COR-L47 (cell line): ENCODE measurements at regions not wholly inside any gene's neighbourhood (a gene's known extent, or its start where the extent isn't known, plus 50 kb on each side); places are given as distances from the start of the nearest gene placed in this dataset.

Experiments
- DNase-seq: peaks from one replicate; lab custom pipeline; 2025; lab: John Stamatoyannopoulos, UW

DNA sequence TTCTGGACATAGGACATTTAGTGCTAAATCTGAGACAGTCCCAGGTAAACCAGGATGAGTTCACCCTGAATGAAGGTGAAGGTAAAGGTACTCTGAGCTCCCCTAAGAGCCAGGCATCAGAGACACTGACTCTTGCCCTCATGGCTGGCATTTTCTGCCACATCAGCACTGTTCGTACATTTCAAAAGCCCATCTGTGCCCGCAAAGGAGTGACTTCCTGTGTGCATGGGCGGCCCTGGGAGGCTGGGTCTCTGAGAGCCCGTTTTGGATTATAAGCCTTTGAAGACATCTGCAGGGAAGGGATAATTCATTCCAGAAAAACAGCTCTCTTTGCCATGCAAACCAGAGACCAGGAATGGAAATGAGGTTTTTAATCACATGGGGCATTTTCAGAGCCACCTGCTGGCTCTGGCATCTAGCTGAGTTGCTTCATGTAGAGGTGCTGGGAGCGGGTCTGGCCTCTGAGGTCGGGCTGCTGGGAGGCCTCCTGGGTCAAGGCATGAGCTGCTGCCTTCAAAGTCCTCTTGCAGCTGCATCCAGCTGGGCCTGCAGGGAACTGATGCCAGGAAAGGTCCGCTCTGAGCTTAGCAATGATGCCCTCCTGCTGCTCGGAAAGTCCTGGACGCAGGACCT lies 348.3 kb downstream of the DHX35 start:
- DNase-seq: no peak

DNA sequence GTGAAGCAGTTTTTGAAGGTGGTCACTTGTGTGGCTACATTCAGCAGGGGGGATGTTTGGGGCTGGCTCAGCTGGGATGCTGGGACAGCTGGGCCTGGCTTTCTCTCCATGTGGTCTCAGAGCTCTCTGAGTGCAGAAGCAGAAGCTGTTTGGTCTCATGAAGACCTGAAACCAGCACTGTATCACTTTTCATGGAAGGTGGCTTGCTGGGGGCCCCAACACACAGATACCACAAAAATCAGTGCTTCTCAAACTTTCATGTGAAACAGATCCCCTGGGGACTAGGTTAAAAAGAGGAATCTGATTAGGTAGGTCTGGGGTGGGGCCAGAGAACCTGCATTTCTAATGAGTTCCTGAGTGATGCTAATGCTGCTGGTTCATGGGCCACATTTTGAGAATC lies 347.3 kb downstream of the DHX35 start:
- no peak for DNase-seq

DNA sequence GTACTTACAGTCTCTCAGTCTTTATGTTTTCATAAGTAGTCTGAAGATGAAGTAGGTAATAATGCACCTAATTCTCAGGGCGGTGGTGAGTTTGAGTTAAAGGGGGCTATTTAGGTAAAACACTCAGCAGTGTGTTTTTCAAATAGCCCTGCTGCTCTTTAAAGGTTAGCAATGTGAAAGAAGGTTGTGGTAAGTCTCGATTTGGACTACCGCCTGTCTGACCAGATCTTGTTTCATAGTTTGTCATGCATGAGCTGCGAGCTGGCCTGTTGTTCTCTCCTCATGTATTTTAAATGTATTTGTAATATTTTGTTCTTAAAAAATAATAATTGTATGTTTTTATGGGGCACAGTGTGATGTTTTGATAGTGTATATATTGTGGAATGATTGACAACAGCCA lies 340.2 kb downstream of the DHX35 start:
- DNase-seq: no peak

DNA sequence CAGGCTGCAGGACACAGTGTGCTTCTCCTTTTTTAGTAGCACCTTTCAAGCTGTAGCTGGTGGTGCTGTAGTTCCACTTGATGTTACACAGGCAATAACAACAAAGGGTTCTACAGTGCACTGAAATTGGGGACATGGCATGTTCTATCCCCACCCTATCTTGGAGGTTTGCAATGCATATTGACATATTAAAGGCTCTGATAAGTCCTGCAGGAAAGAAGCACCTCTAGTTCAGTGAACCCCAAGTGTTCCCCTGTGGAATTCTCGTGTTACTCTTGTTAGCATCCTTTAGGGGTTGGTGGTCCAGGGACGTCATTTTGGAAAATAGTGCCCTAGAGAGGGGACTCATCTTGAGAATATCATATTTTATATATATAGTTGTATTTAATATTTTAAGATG lies 337.6 kb downstream of the DHX35 start:
- DNase-seq: no peak

DNA sequence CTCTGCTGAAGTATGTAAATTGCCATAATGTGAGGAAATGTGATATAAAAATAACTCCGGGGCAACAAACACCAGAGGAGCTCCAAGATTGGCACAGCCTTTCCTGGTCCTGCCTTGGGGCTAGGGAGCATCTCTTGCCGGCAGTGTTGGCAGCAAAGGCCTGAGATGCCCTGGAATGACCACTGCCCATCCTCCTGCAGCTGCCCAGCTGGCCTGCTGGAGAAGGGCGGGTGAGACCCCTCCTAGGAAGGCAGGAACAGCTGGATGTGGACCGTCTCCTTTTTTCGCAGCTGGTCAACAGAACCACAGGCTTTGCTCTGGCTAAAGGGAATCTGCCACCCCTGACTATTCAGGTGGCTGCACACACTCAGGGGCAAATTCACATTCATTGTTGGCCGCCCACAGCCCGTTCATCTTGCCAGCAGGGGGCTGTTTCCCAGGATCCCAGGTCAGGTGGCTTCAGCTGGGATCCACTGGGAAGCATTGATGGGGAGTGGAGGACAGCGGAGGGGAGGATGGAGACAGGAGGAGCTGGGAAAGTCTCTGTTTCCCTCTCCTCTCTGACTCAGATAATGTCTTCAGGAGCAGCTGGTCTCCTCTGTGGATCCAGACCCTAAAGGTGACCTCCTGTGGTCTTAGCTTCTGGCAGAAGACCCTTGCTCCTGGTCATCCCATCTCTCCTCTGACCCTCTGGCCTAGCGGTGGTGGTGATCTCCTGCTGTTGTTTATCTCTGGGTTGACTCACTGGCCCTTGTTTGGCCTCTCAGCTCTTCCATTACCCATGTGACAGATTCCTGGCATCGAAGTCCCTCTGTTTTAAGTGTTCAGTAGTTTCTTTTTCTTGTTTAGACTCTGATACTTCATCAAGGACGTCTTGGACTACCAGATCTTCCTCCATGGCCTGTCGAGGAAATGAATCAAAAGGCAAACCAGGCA lies 336.7 kb downstream of the DHX35 start:
- DNase-seq: no peak

DNA sequence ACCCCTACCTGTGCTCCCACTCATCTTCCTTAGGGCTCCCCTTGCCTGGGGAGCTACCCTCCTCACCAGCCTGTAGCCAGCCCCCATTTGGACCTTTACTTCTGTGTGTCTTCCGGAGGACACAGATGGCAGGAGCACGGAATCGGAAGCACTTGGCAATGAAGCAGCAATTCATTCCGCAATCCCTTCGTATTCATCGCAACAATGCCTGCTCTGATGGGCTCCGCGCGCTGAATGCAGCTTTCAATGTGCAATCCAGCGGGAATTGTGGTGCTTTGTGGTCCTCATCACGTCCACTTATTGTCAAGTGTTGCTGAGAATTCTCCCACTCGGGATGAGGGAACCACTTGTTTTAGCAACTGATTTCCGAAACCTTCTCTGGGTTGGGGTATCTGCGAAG lies 336.0 kb downstream of the DHX35 start:
- no peak for DNase-seq

DNA sequence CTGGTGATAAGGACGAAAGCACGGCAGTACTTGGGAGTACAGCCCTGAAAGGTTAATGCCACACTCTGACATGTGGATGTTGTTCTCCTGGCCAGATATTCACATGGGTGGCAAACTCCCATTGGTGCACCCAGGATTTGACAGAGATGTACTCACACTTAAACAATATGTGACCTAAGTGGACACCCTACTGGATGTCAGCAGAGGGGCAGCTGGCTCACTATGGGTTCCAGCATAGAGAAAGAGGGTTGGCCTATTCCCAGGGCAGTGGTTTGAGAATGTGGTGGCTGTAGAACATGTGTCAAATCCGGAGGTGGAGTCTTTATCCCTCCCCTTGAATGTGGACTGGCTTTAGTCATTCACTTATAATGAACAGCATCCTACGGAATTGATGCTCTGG lies 333.2 kb downstream of the DHX35 start:
- no peak for DNase-seq

DNA sequence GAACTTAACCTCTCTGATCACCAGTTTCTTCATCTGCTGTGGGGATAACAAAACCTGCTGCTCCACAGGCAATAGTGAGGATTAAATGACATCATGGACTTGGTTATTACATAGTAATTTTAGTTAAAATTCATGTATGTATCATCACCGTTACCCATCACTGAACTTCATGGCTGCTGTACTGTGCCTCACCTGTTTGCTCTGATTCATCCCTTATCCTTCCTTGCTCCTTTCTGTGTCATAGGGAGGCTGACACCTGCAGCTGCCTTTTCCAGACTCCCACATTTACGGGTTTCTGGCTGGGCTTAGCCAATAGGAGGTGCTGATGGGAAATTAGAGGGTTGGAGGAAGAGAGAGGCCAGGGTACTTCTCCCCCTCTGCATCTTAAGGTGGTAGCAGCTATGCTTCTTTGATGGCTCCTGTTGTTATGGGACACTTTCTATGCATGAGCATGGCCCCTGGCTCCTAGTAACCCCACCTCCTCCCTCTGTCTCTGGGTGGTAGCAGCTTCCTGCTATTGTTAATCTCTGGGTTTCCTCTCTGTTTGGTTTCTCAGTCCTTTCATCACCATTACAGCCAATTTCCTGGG lies 332.1 kb downstream of the DHX35 start:
- DNase-seq: no peak

DNA sequence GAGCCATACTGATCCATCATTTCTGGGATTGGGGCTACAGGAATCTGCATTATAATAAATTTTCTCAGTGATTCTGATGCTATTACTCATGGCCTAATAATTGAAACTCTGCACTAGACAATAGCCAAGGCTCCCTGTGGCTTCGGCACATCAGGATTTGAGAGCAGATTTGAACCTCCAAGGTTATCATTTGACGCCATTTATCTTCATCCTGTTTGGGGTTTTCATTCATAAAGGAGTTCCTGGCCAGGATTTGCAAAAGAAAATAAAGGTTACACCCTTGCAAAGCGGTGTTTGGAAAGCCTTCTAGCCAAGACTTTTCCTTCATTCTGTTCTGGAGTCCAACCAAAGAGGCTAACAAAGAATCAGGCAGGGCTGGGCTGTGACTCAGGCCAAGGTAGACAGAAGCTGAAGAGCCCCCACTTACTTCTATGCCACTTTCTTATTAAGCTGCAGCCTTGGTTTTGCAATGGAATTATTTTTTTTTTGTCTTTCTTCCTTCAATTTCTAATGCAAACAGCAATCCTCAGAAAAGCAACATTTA lies 330.1 kb downstream of the DHX35 start:
- DNase-seq: no peak

DNA sequence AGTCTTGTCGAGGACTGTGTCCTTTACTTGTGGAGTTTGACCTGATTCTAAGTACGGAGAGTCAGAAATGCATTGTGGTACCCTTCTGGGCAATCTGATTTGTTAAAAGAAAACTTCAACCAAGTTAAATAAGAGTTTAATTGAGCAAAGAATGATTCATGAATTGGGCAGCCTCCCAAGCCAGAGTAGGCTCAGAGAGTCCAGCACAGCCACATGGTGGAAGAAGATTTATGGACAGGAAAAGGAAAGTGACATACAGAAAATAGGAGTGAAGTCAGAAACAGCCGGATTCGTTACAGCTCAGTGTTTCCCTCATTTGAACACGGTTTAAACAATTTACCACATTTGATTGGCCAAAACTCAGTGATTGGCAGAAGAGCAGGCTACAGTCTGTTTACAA lies 329.2 kb downstream of the DHX35 start:
- no peak for DNase-seq

DNA sequence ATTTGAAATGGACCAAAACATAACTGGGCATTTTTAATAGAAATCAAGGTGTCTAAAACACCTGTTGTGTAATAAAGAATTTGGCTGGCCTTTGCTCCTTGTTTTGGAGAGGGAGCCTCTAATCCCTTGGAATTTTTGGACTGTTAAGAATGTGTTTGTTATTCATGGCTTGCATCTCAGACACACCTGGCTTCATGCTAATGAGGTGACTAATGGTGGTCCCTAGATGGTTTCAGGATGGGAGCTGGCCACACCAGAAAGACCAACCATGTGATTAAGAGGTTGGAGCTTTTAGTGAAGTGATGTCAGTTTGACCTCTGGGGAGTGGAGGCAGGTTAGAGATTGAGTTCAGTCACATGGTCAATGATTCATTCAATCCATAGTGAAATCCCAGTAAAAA lies 328.4 kb downstream of the DHX35 start:
- no peak for DNase-seq

DNA sequence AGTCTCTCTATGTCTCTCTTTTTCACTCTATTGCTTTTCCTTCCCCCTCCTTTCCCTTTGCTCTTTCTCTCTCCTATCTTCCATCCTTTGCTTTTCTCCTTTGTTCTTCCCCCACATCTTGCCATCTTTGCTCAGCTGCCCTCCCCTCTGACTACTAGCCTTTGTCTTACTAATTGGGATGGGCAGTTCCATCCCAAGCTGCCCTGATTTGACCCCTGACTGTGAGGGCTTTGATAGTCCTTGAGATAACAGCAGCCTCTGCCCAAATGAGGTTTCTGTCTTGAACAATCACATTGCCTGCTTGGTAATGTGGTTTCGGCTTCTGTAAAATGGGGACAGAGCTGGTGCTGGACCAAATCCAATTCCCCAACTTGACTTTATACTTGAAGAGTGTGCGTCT lies 327.7 kb downstream of the DHX35 start:
- DNase-seq: no peak

DNA sequence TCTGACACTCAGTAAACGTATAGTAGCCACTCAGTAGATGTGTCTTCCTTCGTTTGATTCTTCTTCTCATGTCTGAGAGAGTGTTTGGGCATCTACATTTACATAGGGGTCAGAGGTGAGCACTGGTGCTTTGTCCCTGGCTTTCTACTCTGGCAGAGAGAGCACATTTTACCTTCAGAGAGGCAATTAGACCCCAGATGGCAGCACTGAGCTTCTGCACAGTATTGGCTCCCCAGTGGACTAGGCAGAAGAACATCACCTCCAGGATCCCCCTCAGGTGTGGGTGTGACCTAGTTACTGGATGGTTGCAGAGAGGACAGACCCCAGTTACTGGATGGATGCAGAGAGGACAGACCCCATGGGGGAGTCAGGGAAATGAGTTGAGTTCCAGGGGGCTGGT lies 327.2 kb downstream of the DHX35 start:
- DNase-seq: no peak

DNA sequence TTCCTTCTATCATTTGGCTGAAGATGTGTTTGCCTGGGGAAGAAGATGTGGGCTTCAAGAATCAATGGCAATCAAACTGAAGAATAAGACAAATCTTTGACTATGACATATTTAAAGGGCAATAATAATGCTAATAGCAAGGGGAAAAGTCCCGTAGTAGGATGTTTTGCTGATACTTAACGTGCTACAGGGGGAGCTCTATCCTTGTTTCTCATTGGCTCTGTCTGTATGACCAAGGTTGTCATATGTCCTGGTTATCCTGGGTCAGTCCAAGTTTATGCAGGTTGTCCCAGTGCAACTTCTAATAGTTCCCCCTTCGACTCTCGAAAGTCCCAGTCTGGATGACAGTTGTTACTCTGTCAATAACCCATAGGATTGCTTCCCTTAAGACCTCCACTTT lies 321.3 kb downstream of the DHX35 start:
- DNase-seq: no peak

DNA sequence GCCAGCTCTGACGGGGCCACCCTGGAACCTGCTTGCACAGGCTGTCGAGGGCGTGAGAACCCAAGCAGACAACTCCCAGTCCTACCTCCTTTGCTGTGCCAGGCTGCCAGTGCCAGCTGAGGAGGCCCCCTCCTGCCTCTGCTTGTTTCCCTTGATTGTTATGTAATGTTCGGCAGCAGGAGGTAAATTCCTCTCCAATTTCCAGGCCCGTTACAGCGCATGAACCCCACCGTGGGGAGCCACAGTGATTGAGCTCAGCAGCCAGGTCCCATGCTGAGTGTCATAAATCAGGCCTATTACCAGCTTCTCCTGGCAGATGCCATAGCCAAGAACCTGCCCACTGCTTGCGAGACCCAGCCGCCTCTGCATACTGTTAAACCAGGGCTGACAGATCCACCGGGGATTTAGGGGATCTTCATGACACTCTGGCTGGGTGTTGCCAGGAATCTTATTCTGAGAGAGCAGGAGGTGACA lies 320.5 kb downstream of the DHX35 start:
- DNase-seq: peak; percentile 77

DNA sequence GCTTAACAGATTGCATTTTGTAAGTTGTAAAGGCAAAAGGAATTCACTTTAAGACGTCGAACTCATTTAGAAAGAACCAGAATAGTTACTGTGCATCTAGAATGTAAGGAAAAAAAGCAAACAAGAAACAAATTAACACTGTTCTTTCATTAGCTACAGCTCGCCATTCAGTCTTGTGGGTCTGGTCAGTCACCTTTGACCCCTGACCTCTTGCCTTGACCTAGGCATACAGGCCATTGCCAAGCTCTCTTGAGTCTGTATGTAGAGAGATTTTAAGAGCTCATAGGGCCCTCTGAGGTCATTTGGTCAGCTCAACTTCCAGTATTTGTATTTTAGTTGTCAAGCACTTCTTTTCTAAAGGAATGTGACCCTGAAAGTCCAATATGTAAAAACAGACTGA lies 318.7 kb downstream of the DHX35 start:
- DNase-seq: no peak

DNA sequence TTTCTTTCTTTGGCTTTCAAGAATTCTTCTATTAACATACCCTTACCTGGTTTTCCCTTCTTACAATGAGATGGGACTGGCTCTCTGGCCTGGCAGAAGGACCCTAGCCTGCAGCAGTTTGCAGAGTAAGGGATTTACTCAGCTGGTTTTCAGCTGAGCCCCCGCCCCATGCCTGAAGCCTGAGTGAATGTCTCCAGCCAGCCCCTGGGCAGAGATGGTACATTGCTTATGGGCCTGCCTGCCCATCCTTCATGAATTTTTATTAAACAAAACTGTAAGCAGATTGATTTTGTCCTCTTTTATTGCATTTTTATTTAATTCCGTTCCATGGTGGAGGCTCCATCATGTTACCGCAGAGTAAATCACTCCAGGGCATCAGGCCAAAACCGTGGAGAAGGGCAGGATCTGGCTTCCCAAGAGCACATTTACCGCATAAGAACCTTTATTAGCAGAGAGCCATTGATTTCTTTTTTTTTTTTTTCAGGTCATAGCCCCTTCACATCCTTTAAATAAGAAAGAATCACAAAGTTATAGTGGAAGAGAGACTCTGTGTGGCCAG lies 316.2 kb downstream of the DHX35 start:
- DNase-seq: no peak

DNA sequence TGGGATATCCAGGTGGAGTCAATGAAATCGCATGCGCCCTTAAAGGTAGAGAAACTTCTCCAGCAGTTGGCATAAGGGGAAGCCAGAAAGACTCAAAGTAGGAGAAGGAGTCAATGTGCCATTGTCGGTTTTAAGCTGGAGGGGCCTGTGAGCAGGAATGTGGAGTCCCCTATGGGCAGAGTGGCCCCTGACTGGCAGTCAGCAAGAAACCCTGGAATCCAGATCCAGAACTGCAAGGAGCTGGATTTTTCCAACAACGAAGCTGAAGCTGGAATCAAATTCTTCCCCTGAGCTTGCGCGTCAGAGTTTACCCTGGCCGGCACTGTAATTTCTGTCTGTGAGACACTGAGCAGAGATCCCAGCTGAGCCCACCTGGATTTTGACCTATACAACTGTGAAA lies 315.0 kb downstream of the DHX35 start:
- DNase-seq: no peak

DNA sequence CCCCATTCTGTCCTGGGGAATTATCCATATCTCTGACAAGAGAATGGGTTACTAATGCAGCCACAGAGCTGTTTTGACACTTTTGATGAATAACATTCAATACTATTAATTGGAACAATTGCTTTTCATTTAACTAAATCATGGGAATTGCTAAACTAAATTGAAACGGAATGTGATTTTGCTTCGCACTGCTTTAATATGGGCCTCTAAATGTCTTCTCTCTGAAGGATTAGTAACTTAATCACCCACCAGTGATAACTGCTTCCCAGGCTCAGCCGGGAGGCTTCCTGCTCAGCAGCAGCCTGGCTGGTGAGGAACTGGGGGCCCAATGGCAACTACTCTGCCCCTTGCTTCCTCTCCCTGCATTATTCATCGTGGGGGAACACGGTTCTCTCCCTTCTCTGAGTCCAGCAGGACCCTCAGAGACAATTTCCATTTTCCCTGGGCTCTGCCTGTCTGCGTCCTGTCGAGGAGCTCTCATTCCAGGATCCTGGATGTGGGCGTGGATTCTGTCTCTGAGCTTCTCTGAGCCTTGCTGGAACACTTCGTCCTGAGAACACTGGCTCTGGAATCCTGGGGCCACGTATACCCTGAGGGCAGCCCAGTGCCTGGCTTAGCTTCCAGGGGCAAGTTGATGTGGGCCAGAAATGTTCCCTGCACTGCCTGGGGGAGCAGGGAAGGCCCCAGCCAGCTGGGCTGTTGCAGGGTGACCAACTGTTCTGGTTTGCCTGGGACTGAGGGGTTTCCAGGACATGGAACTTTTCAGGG lies 308.9 kb downstream of the DHX35 start:
- no peak for DNase-seq

DNA sequence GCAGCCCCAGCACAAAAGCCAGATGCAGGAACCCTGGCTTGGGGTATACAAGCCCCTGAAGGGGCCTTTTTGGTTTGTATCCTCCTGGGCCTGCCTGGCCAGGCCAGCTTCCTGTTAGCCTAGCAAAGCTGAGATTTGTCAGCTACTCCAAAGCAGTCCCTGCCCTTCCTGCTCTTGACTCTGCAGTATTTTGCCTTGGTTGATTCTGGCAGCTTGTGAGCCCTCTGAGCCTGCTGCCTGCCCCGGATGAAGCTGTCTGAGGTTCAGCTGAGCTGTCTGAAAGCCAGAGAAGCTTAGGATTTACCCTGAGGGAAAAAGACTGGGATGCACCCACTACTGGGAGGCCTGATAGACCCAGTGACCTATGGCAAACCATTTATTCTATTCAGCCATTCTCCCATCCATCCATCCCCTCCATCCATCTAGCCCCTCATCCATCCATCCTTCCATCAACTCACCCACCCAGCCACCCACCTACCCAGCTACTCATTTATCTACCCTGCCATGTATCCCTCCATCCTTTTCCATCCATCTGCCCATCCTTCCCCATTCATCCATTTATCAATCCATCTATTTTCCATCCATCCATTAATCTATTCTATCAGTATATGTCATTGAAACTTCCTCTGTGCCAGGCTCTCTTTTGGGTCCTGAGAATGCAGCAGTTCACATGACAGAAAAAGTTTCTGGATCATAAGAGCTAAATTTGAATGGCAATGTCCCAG lies 307.5 kb downstream of the DHX35 start:
- no peak for DNase-seq

DNA sequence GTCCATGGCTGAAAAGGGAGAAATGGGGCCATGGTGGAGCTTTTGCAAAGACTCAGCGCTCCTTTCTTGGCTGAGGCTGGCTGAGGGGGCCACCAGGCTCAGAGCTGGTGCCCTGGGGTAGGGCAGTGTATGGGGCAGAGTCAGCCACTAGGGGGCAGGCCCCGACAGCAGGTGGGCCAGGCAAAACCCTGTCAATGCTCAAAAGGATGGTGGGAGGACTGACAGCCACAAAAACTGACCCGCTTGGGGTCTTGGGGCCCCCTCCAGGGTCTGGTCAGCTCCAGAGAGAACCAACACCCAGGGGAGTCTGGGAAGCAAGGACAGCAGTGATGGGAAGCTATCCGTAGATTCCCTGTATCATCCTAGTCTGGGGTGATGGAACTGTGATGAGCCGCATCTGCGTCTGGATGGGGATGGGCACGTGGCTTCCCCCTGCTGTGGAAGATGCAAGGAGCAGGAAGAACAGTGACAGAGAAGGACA lies 306.9 kb downstream of the DHX35 start:
- DNase-seq: peak; percentile 15
